Liver (tissue), 3 donors: ENCODE measurements at regions not wholly inside any gene's neighbourhood (a gene's known extent, or its start where the extent isn't known, plus 50 kb on each side); places are given as distances from the start of the nearest gene placed in this dataset.
"Not testable (repeated sequence)": the region's sequence is repeated elsewhere in the genome, so short reads cannot be mapped to it uniquely, and the experiment has no call there.

Experiments used
- EGR1 ChIP-seq, 2 donors: IDR thresholded peaks; 2 replicates each; pipeline ENCODE4 v1.6.1; 2016 to 2018; ENCODE audit warnings: antibody characterized with exemption in 2 of 2, low read depth in 2 of 2
- GABPA ChIP-seq, 2 donors: IDR thresholded peaks in 1 of 2; conservative IDR thresholded peaks in 1 of 2; 2 replicates each; pipeline ENCODE4 v1.6.1; 2016; ENCODE audit warnings: antibody characterized with exemption in 2 of 2, mild to moderate bottlenecking in 1 of 2, moderate library complexity in 1 of 2
- HNF4A ChIP-seq, 2 donors: conservative IDR thresholded peaks; 2 replicates each; pipeline ENCODE4 v1.6.1; 2016; ENCODE audit warnings: antibody characterized with exemption in 2 of 2, mild to moderate bottlenecking in 2 of 2
- JUND ChIP-seq, 2 donors: IDR thresholded peaks; 2 replicates each; pipeline ENCODE4 v1.6.1; 2016; ENCODE audit warnings: antibody characterized with exemption in 2 of 2
- NR2F2 ChIP-seq: IDR thresholded peaks from 2 replicates; pipeline ENCODE4 v1.6.1; 2016; ENCODE audit warnings: antibody characterized with exemption
- RAD21 ChIP-seq, 2 donors: IDR thresholded peaks; 2 replicates each; pipeline ENCODE4 v1.6.1; 2016; ENCODE audit warnings: antibody characterized with exemption in 2 of 2, mild to moderate bottlenecking in 2 of 2
- SP1 ChIP-seq: IDR thresholded peaks from 2 replicates; pipeline ENCODE4 v1.6.1; 2018; ENCODE audit warnings: antibody characterized with exemption, mild to moderate bottlenecking
- TAF1 ChIP-seq: conservative IDR thresholded peaks from 2 replicates; pipeline ENCODE4 v1.6.1; 2016; ENCODE audit warnings: antibody characterized with exemption, mild to moderate bottlenecking
- YY1 ChIP-seq: IDR thresholded peaks from 2 replicates; pipeline ENCODE4 v1.6.1; 2016; ENCODE audit warnings: antibody characterized with exemption, mild to moderate bottlenecking
- TF ChIP-seq, protein P1 (sequence below): fragments of 150-350 bp; IDR thresholded peaks from 2 replicates; pipeline ENCODE4 v1.5.1; 2017; ENCODE audit warnings: improper control_type of control experiment, low read depth, low read length; ENCODE audit not compliant: missing input control
- TF ChIP-seq, protein P2 (sequence below): IDR thresholded peaks from 2 replicates; pipeline ENCODE4 v1.6.1; 2016; ENCODE audit warnings: antibody characterized with exemption
- TF ChIP-seq, protein P3 (sequence below): IDR thresholded peaks from 2 replicates; pipeline ENCODE4 v1.6.1; 2016; ENCODE audit warnings: antibody characterized with exemption, mild to moderate bottlenecking
- TF ChIP-seq, protein P4 (sequence below): IDR thresholded peaks from 2 replicates; pipeline ENCODE4 v1.6.1; 2016; ENCODE audit warnings: antibody characterized with exemption
- TF ChIP-seq, protein P5 (sequence below): IDR thresholded peaks from 2 replicates; pipeline ENCODE4 v1.6.1; 2016; ENCODE audit warnings: antibody characterized with exemption
- donor health status: healthy.
- donor health status: healthy.

DNA sequence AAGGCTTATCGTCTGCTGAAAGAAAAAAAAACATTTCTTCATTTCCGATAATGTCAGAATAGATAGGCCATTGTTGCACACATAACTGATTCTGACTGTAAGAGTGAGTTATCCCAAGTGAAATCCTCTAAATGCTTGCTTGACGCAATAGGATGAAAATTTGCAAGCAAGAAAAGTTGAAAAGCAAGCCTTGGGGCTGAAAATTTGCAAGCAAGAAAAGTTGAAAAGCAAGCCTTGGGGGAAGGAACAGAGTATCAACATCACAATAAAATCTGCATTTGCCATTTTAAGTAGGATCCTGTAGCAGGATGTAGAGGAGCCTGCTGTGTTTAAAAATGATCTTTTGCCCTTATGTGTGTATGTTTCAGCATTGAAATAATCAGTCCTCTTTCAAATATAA, 424.4 kb downstream of the KCNJ18 start:
- TF ChIP-seq, protein P1, sequence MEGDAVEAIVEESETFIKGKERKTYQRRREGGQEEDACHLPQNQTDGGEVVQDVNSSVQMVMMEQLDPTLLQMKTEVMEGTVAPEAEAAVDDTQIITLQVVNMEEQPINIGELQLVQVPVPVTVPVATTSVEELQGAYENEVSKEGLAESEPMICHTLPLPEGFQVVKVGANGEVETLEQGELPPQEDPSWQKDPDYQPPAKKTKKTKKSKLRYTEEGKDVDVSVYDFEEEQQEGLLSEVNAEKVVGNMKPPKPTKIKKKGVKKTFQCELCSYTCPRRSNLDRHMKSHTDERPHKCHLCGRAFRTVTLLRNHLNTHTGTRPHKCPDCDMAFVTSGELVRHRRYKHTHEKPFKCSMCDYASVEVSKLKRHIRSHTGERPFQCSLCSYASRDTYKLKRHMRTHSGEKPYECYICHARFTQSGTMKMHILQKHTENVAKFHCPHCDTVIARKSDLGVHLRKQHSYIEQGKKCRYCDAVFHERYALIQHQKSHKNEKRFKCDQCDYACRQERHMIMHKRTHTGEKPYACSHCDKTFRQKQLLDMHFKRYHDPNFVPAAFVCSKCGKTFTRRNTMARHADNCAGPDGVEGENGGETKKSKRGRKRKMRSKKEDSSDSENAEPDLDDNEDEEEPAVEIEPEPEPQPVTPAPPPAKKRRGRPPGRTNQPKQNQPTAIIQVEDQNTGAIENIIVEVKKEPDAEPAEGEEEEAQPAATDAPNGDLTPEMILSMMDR, result not testable (repeated sequence)
- not testable (repeated sequence) for TF ChIP-seq JUND (IDR thresholded peaks at IDR 0.05); RAD21 (IDR thresholded peaks at IDR 0.05); SP1; HNF4A (conservative IDR thresholded peaks at IDR 0.05); YY1; EGR1 (IDR thresholded peaks at IDR 0.05; ENCODE audit: low read depth in 2 of 2); NR2F2; GABPA (IDR thresholded peaks at IDR 0.05 in 1 of 2, conservative IDR thresholded peaks at IDR 0.05 in 1 of 2); TAF1
- TF ChIP-seq, protein P2, sequence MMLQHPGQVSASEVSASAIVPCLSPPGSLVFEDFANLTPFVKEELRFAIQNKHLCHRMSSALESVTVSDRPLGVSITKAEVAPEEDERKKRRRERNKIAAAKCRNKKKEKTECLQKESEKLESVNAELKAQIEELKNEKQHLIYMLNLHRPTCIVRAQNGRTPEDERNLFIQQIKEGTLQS, result not testable (repeated sequence)
- TF ChIP-seq, protein P3, sequence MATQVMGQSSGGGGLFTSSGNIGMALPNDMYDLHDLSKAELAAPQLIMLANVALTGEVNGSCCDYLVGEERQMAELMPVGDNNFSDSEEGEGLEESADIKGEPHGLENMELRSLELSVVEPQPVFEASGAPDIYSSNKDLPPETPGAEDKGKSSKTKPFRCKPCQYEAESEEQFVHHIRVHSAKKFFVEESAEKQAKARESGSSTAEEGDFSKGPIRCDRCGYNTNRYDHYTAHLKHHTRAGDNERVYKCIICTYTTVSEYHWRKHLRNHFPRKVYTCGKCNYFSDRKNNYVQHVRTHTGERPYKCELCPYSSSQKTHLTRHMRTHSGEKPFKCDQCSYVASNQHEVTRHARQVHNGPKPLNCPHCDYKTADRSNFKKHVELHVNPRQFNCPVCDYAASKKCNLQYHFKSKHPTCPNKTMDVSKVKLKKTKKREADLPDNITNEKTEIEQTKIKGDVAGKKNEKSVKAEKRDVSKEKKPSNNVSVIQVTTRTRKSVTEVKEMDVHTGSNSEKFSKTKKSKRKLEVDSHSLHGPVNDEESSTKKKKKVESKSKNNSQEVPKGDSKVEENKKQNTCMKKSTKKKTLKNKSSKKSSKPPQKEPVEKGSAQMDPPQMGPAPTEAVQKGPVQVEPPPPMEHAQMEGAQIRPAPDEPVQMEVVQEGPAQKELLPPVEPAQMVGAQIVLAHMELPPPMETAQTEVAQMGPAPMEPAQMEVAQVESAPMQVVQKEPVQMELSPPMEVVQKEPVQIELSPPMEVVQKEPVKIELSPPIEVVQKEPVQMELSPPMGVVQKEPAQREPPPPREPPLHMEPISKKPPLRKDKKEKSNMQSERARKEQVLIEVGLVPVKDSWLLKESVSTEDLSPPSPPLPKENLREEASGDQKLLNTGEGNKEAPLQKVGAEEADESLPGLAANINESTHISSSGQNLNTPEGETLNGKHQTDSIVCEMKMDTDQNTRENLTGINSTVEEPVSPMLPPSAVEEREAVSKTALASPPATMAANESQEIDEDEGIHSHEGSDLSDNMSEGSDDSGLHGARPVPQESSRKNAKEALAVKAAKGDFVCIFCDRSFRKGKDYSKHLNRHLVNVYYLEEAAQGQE, result not testable (repeated sequence)
- TF ChIP-seq, protein P4, sequence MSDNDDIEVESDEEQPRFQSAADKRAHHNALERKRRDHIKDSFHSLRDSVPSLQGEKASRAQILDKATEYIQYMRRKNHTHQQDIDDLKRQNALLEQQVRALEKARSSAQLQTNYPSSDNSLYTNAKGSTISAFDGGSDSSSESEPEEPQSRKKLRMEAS, result not testable (repeated sequence)
- TF ChIP-seq, protein P5, sequence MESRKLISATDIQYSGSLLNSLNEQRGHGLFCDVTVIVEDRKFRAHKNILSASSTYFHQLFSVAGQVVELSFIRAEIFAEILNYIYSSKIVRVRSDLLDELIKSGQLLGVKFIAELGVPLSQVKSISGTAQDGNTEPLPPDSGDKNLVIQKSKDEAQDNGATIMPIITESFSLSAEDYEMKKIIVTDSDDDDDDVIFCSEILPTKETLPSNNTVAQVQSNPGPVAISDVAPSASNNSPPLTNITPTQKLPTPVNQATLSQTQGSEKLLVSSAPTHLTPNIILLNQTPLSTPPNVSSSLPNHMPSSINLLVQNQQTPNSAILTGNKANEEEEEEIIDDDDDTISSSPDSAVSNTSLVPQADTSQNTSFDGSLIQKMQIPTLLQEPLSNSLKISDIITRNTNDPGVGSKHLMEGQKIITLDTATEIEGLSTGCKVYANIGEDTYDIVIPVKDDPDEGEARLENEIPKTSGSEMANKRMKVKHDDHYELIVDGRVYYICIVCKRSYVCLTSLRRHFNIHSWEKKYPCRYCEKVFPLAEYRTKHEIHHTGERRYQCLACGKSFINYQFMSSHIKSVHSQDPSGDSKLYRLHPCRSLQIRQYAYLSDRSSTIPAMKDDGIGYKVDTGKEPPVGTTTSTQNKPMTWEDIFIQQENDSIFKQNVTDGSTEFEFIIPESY, result not testable (repeated sequence)
